OCI-LY1 (cell line): ENCODE measurements at regions not wholly inside any gene's neighbourhood (a gene's known extent, or its start where the extent isn't known, plus 50 kb on each side); places are given as distances from the start of the nearest gene placed in this dataset.

Source experiments
- H2AFZ ChIP-seq: fragments of 200-600 bp; sonication (generic), shearing (Covaris generic); 2 replicates; pipeline ENCODE4 v1.6.0; 2014; ENCODE audit warnings: antibody characterized with exemption, mild to moderate bottlenecking, low read length
- H3F3A ChIP-seq: fragments of 200-600 bp; sonication (generic), shearing (Covaris generic); 2 replicates; pipeline ENCODE4 v1.6.0; 2014; ENCODE audit warnings: mild to moderate bottlenecking, antibody characterized with exemption, low read length, moderate library complexity; ENCODE audit not compliant: insufficient read depth
- H3K27ac ChIP-seq: fragments of 200-600 bp; sonication (generic); 2 replicates; pipeline ENCODE4 v1.5.1; 2014; ENCODE audit warnings: low read length, mixed run types, mild to moderate bottlenecking, low read depth; ENCODE audit not compliant: poor library complexity, severe bottlenecking
- H3K27me3 ChIP-seq: fragments of 200-600 bp; sonication (generic); 2 replicates; pipeline ENCODE4 v1.6.0; 2014; ENCODE audit warnings: antibody characterized with exemption, mild to moderate bottlenecking, low read length, moderate library complexity; ENCODE audit not compliant: insufficient read depth
- H3K36me3 ChIP-seq: fragments of 200-600 bp; sonication (generic); 2 replicates; pipeline ENCODE4 v1.6.1; 2014; ENCODE audit warnings: mild to moderate bottlenecking, antibody characterized with exemption, low read length, moderate library complexity, mixed read lengths; ENCODE audit not compliant: insufficient read depth
- H3K4me1 ChIP-seq: fragments of 200-600 bp; sonication (generic); 2 replicates; pipeline ENCODE4 v1.5.1; 2014; ENCODE audit warnings: mild to moderate bottlenecking, low read length, moderate library complexity; ENCODE audit not compliant: insufficient read depth, severe bottlenecking
- H3K4me2 ChIP-seq: fragments of 200-600 bp; sonication (generic), shearing (Covaris generic); 2 replicates; pipeline ENCODE4 v1.6.1; 2014; ENCODE audit warnings: low read length
- H3K4me3 ChIP-seq: fragments of 200-600 bp; sonication (generic); 2 replicates; pipeline ENCODE4 v1.5.1; 2014; ENCODE audit warnings: low read length, low read depth, mild to moderate bottlenecking, mixed read lengths; ENCODE audit not compliant: poor library complexity, severe bottlenecking
- H3K79me2 ChIP-seq: fragments of 200-600 bp; shearing (Covaris generic); 2 replicates; pipeline ENCODE4 v1.6.1; 2016; ENCODE audit warnings: mixed run types, low read length, mixed read lengths; ENCODE audit not compliant: insufficient read depth
- H3K9ac ChIP-seq: fragments of 200-600 bp; sonication (generic), shearing (Covaris generic); 2 replicates; pipeline ENCODE4 v1.6.1; 2014; ENCODE audit warnings: mild to moderate bottlenecking, low read length, mixed read lengths
- H3K9me2 ChIP-seq: fragments of 200-600 bp; sonication (generic), shearing (Covaris generic); 2 replicates; pipeline ENCODE4 v1.6.1; 2014; ENCODE audit warnings: low read depth, mild to moderate bottlenecking, low read length, mixed read lengths
- H3K9me3 ChIP-seq: fragments of 200-600 bp; shearing (Covaris generic); 2 replicates; pipeline ENCODE4 v1.6.1; 2014; ENCODE audit warnings: low read length, mixed read lengths
- H4K20me1 ChIP-seq: fragments of 200-600 bp; sonication (generic), shearing (Covaris generic); 2 replicates; pipeline ENCODE4 v1.6.0; 2016; ENCODE audit warnings: mild to moderate bottlenecking, low read length; ENCODE audit not compliant: insufficient read depth
- EZH2 ChIP-seq: fragments of 200-600 bp; sonication (generic), shearing (Covaris generic); IDR thresholded peaks from 2 replicates; pipeline ENCODE4 v1.8.0; 2017; ENCODE audit warnings: borderline replicate concordance, mixed run types, mild to moderate bottlenecking, antibody characterized with exemption, low read length, moderate library complexity, mixed read lengths
- TF ChIP-seq, protein P1 (sequence below): fragments of 200-600 bp; sonication (generic), shearing (Covaris generic); IDR thresholded peaks from 2 replicates; pipeline ENCODE4 v1.5.1; 2017; ENCODE audit warnings: mild to moderate bottlenecking, antibody characterized with exemption, low read length, moderate library complexity, mixed read lengths

DNA sequence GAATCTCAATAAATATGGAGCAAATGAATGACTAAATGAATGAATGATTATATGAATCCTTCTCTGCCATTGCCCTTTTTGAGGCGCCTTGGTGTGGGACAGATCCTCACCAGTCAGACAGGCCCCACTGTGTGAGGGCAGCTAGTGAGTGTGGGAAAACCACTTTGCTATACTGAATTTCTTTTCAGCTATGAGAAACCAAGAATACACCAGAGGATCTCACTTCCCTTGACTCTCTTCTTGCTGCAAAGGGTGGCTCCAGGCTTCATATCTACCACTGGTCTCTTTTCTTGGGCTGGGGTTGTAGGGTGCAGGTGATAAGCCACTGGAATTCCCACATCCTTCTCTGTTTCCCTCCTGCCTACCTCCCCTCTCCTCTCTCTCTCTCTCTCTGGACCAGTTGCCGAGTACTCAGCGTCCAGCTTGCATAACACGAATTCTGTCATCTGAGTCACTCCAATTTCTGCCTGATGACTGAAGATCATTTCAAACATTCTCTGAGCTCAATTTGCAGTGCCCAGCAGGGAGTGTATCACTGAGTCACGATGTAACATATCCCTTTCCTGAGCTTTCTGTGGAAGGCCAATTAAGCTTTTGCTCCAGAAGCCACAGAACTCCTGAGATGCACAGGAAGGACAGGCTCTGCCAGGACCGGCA is 304.3 kb upstream of the NCAM1 start:
- no peaks in the 10 kb centered on the region for H3K9me2 ChIP-seq
- H3K27me3 ChIP-seq = no peaks in the 10 kb centered on the region
- no peak overlapping the region for H3K4me3 ChIP-seq
- H4K20me1 ChIP-seq = no peaks in the 10 kb centered on the region
- H3K9me3 ChIP-seq = no peaks in the 10 kb centered on the region
- no peak overlapping the region for H3K27ac ChIP-seq
- H3F3A ChIP-seq = no peaks in the 10 kb centered on the region
- H3K9ac ChIP-seq = no peak overlapping the region
- no peak overlapping the region for H3K4me2 ChIP-seq
- no peaks in the 10 kb centered on the region for H3K4me1 ChIP-seq
- no peak overlapping the region for H2AFZ ChIP-seq
- no peaks in the 10 kb centered on the region for H3K79me2 ChIP-seq
- no peaks in the 10 kb centered on the region for H3K36me3 ChIP-seq
- TF ChIP-seq EZH2 = no peak
- TF ChIP-seq, protein P1, sequence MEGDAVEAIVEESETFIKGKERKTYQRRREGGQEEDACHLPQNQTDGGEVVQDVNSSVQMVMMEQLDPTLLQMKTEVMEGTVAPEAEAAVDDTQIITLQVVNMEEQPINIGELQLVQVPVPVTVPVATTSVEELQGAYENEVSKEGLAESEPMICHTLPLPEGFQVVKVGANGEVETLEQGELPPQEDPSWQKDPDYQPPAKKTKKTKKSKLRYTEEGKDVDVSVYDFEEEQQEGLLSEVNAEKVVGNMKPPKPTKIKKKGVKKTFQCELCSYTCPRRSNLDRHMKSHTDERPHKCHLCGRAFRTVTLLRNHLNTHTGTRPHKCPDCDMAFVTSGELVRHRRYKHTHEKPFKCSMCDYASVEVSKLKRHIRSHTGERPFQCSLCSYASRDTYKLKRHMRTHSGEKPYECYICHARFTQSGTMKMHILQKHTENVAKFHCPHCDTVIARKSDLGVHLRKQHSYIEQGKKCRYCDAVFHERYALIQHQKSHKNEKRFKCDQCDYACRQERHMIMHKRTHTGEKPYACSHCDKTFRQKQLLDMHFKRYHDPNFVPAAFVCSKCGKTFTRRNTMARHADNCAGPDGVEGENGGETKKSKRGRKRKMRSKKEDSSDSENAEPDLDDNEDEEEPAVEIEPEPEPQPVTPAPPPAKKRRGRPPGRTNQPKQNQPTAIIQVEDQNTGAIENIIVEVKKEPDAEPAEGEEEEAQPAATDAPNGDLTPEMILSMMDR = no peak

DNA sequence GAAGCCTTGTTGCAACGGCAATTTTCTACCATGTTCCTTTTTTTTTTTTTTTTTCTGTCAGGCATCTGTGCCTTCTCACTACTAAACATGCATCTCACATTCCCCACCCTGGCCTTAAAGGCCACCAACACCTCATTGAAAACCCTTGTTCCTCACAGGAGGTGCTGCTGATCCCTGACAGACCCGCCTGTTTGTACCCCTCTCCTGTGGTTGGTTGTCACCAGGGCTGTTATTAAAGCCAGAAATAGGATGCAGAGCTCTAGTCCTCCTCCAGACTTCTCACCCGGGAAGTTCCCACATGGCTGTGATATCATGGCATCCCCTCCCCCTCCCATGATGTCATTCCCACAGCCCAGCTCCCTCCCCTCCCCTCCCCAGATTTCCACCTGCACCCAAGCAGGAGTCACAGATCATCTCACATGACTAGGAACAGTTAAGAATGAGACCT is 302.8 kb upstream of the NCAM1 start:
- H3K27ac ChIP-seq = no peak overlapping the region
- TF ChIP-seq, protein P1 = no peak
- no peak for TF ChIP-seq EZH2

DNA sequence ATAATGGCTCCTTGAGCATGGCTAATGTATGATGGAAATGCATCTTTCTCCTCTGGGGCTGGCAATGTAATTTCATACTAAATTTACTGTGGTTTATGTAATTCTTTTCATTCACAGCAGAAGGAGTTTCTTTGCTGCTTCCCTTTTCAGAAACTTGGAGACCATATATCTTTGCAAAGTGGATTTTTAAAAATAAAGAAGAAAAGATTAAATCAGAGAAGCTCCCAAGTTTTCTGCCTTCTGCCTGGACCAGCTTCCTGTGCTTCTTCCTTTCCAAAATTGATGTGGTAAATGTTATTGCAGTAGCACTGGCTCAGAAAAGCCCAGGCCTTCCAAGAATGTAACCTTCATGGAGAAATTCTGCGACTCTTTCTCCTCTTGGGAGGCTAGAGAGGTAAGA is 300.1 kb upstream of the NCAM1 start:
- Histone ChIP-seq H3K4me2 (no peak overlapping the region), H3K4me3 (no peak overlapping the region), H4K20me1 (no peaks in the 10 kb centered on the region), H3F3A (no peaks in the 10 kb centered on the region), H2AFZ (no peak overlapping the region), H3K4me1 (no peaks in the 10 kb centered on the region), H3K79me2 (no peaks in the 10 kb centered on the region), H3K36me3 (no peaks in the 10 kb centered on the region), H3K27ac (no peak overlapping the region), H3K9me2 (no peaks in the 10 kb centered on the region), H3K9me3 (no peaks in the 10 kb centered on the region), H3K27me3 (no peaks in the 10 kb centered on the region), H3K9ac (no peak overlapping the region)
- no peak for TF ChIP-seq EZH2
- TF ChIP-seq, protein P1 = no peak

More for the DNA sequence above, 302.8 kb upstream of the NCAM1 start:
- Histone ChIP-seq H3K36me3 (no peaks in the 10 kb centered on the region), H3F3A (no peaks in the 10 kb centered on the region), H3K4me3 (no peak overlapping the region), H3K79me2 (no peaks in the 10 kb centered on the region), H3K27me3 (no peaks in the 10 kb centered on the region), H3K9me3 (no peaks in the 10 kb centered on the region), H3K9ac (no peak overlapping the region), H2AFZ (no peak overlapping the region), H3K9me2 (no peaks in the 10 kb centered on the region), H3K4me1 (no peaks in the 10 kb centered on the region), H3K4me2 (no peak overlapping the region), H4K20me1 (no peaks in the 10 kb centered on the region)
